Mesendoderm (in vitro differentiated cells): ENCODE measurements at regions not wholly inside any gene's neighbourhood (a gene's known extent, or its start where the extent isn't known, plus 50 kb on each side); places are given as distances from the start of the nearest gene placed in this dataset.

Experiments used
- DNase-seq: peaks from one replicate; pipeline ENCODE4 v3.0.0; 2013
- H2AK5ac ChIP-seq: 2 replicates; pipeline ENCODE4 v1.6.1; 2013; ENCODE audit warnings: low read length, inconsistent platforms
- H2BK120ac ChIP-seq: 2 replicates; pipeline ENCODE4 v1.6.1; 2013; ENCODE audit warnings: low read depth, mild to moderate bottlenecking, low read length, moderate library complexity, mixed read lengths
- H2BK15ac ChIP-seq: replicated peaks from 2 replicates; pipeline ENCODE4 v1.6.1; 2013; ENCODE audit warnings: low read depth, mild to moderate bottlenecking, moderate library complexity
- H2BK5ac ChIP-seq: 2 replicates; pipeline ENCODE4 v1.6.1; 2013; ENCODE audit warnings: low read length, inconsistent platforms
- H3K18ac ChIP-seq: 2 replicates; pipeline ENCODE4 v1.6.1; 2013; ENCODE audit warnings: mild to moderate bottlenecking, low read length, mixed read lengths
- H3K23ac ChIP-seq: one replicate; pipeline ENCODE4 v1.6.1; 2013; ENCODE audit warnings: low read length
- H3K27ac ChIP-seq: 2 replicates; pipeline ENCODE4 v1.5.1; 2013; ENCODE audit warnings: low read depth, mild to moderate bottlenecking, inconsistent platforms, low read length, moderate library complexity
- H3K27me3 ChIP-seq: 2 replicates; pipeline ENCODE4 v1.6.1; 2013; ENCODE audit warnings: low read length, control low read depth, mild to moderate bottlenecking, inconsistent platforms; ENCODE audit not compliant: insufficient read depth, poor library complexity
- H3K36me3 ChIP-seq: 2 replicates; pipeline ENCODE4 v1.6.1; 2013; ENCODE audit warnings: low read length, inconsistent platforms; ENCODE audit not compliant: control insufficient read depth, insufficient read depth
- H3K4ac ChIP-seq: one replicate; pipeline ENCODE4 v1.6.1; 2013; ENCODE audit warnings: low read depth, mild to moderate bottlenecking, low read length, moderate library complexity
- H3K4me1 ChIP-seq: 2 replicates; pipeline ENCODE4 v1.6.1; 2013; ENCODE audit warnings: low read depth, low read length, inconsistent platforms; ENCODE audit not compliant: control insufficient read depth
- H3K4me2 ChIP-seq: 2 replicates; pipeline ENCODE4 v1.6.1; 2013; ENCODE audit warnings: low read length
- H3K4me3 ChIP-seq: 2 replicates; pipeline ENCODE4 v1.5.1; 2013; ENCODE audit warnings: mild to moderate bottlenecking, low read length
- H3K56ac ChIP-seq: one replicate; pipeline ENCODE4 v1.6.1; 2013; ENCODE audit warnings: low read length
- H3K79me1 ChIP-seq: 2 replicates; pipeline ENCODE4 v1.6.1; 2013; ENCODE audit warnings: low read length, inconsistent platforms
- H3K79me2 ChIP-seq: 2 replicates; pipeline ENCODE4 v1.6.1; 2013; ENCODE audit warnings: mild to moderate bottlenecking, low read length; ENCODE audit not compliant: control insufficient read depth, insufficient read depth
- H3K9ac ChIP-seq: 2 replicates; pipeline ENCODE4 v1.6.1; 2013; ENCODE audit warnings: low read length, inconsistent platforms
- H4K5ac ChIP-seq: one replicate; pipeline ENCODE4 v1.6.1; 2013; ENCODE audit warnings: low read length
- H4K8ac ChIP-seq: one replicate; pipeline ENCODE4 v1.6.1; 2013; ENCODE audit warnings: low read depth, mild to moderate bottlenecking, control low read depth, low read length, moderate library complexity
- WGBS: extraction: QIAGEN DNeasy Blood & Tissue Kit; methylation state at CpG from one replicate; pipeline ENCODE4 v1.1.7; 2013; ENCODE audit warnings: low lambda C conversion rate, missing lambda C conversion rate; ENCODE audit not compliant: insufficient coverage; ENCODE audit errors: extremely low coverage; 5-methylcytosine and 5-hydroxymethylcytosine counted together

DNA sequence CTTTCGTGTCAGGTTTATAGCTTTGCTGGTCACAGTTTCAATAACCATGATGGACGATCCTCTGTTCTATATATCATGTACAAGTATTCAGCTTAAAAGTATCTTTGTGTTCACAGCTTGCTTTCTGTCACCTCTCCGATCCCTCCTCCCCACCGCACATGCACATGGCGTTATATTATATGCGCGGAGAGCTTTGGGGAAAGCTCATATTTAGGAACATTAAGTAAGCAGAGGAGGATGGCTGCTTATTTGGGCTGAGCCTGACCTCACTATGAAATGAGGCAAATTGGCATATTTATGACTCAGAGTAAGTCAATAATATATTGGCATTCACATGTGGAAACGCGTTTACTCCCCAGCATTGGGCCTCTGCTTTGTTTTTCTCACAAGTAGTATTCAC, 360.5 kb downstream of the HLX start:
- Histone ChIP-seq H2BK5ac (no peak overlapping the region), H3K27ac (no peak overlapping the region), H3K4me1 (no peaks in the 10 kb centered on the region), H3K18ac (no peak overlapping the region), H2BK15ac (no peak overlapping the region), H3K4ac (no peak overlapping the region), H3K23ac (no peak overlapping the region), H3K9ac (no peak overlapping the region), H3K4me2 (no peak overlapping the region), H2BK120ac (no peak overlapping the region), H3K56ac (no peak overlapping the region), H3K27me3 (no peaks in the 10 kb centered on the region), H3K36me3 (no peaks in the 10 kb centered on the region), H4K5ac (no peak overlapping the region), H2AK5ac (no peak overlapping the region), H3K79me1 (no peaks in the 10 kb centered on the region), H3K79me2 (no peaks in the 10 kb centered on the region), H4K8ac (no peak overlapping the region), H3K4me3 (no peak overlapping the region)
- no CpG with 5 or more reads among the region's 9 CpGs for WGBS
- DNase-seq, result no peak

GRCh38 chr1:221240690-221241089, 361.4 kb downstream of the HLX start:
- H3K27ac ChIP-seq, result no peak overlapping the region
- no peak for DNase-seq
- no peak overlapping the region for H3K4ac ChIP-seq
- no CpG with 5 or more reads among the region's 1 CpG for WGBS
- no peak overlapping the region for H2BK120ac ChIP-seq
- H3K4me3 ChIP-seq, result no peak overlapping the region
- H3K4me2 ChIP-seq, result no peak overlapping the region
- no peak overlapping the region for H4K5ac ChIP-seq
- H3K36me3 ChIP-seq, result no peaks in the 10 kb centered on the region
- no peaks in the 10 kb centered on the region for H3K79me2 ChIP-seq
- no peak overlapping the region for H3K9ac ChIP-seq
- H3K56ac ChIP-seq, result no peak overlapping the region
- H3K23ac ChIP-seq, result no peak overlapping the region
- H3K27me3 ChIP-seq, result no peaks in the 10 kb centered on the region
- H3K4me1 ChIP-seq, result no peaks in the 10 kb centered on the region
- no peak overlapping the region for H2BK15ac ChIP-seq
- no peak overlapping the region for H2AK5ac ChIP-seq
- H3K79me1 ChIP-seq, result no peaks in the 10 kb centered on the region
- H4K8ac ChIP-seq, result no peak overlapping the region
- H3K18ac ChIP-seq, result no peak overlapping the region
- H2BK5ac ChIP-seq, result no peak overlapping the region

- Histone ChIP-seq H3K4ac (no peak overlapping the region), H3K79me2 (no peaks in the 10 kb centered on the region), H2AK5ac (no peak overlapping the region), H3K23ac (no peak overlapping the region), H4K5ac (no peak overlapping the region), H3K27me3 (no peaks in the 10 kb centered on the region), H3K18ac (no peak overlapping the region), H3K4me2 (no peak overlapping the region), H2BK15ac (no peak overlapping the region), H3K4me3 (no peak overlapping the region), H3K9ac (no peak overlapping the region), H3K56ac (no peak overlapping the region), H2BK5ac (no peak overlapping the region), H2BK120ac (no peak overlapping the region), H3K79me1 (no peaks in the 10 kb centered on the region), H3K27ac (no peak overlapping the region), H3K4me1 (no peaks in the 10 kb centered on the region), H4K8ac (no peak overlapping the region), H3K36me3 (no peaks in the 10 kb centered on the region)
- WGBS, result no CpG with 5 or more reads among the region's 1 CpG
- DNase-seq, result no peak
Measured at GRCh38 chr1:221241157-221241556, 361.9 kb downstream of the HLX start.

GRCh38 chr1:221241592-221241991, 362.3 kb downstream of the HLX start:
- no peak overlapping the region for H2BK15ac ChIP-seq
- WGBS, result no CpG with 5 or more reads among the region's 2 CpGs

GRCh38 chr1:221246067-221246466, 366.8 kb downstream of the HLX start:
- H3K27ac ChIP-seq, result no peak overlapping the region
- H3K4me3 ChIP-seq, result no peak overlapping the region
- no peak overlapping the region for H4K8ac ChIP-seq
- no peaks in the 10 kb centered on the region for H3K4me1 ChIP-seq
- DNase-seq, result no peak
- no peaks in the 10 kb centered on the region for H3K36me3 ChIP-seq
- no peak overlapping the region for H2BK5ac ChIP-seq
- H2BK120ac ChIP-seq, result no peak overlapping the region
- no peak overlapping the region for H3K18ac ChIP-seq
- H3K27me3 ChIP-seq, result no peaks in the 10 kb centered on the region
- H2BK15ac ChIP-seq, result no peak overlapping the region
- no peak overlapping the region for H2AK5ac ChIP-seq
- H3K79me1 ChIP-seq, result no peaks in the 10 kb centered on the region
- no peaks in the 10 kb centered on the region for H3K79me2 ChIP-seq
- no peak overlapping the region for H3K9ac ChIP-seq
- H3K4me2 ChIP-seq, result no peak overlapping the region
- WGBS, result no CpG with 5 or more reads among the region's 2 CpGs
- no peak overlapping the region for H3K23ac ChIP-seq
- no peak overlapping the region for H3K4ac ChIP-seq
- no peak overlapping the region for H3K56ac ChIP-seq
- no peak overlapping the region for H4K5ac ChIP-seq

More at GRCh38 chr1:221241592-221241991, 362.3 kb downstream of the HLX start:
- H2AK5ac ChIP-seq, result no peak overlapping the region
- no peak overlapping the region for H4K8ac ChIP-seq
- no peaks in the 10 kb centered on the region for H3K27me3 ChIP-seq
- no peak overlapping the region for H3K4me2 ChIP-seq
- H3K79me1 ChIP-seq, result no peaks in the 10 kb centered on the region
- H3K9ac ChIP-seq, result no peak overlapping the region
- no peak overlapping the region for H3K23ac ChIP-seq
- H3K4me3 ChIP-seq, result no peak overlapping the region
- H2BK120ac ChIP-seq, result no peak overlapping the region
- no peak overlapping the region for H3K27ac ChIP-seq
- no peak for DNase-seq
- H3K18ac ChIP-seq, result no peak overlapping the region
- no peaks in the 10 kb centered on the region for H3K79me2 ChIP-seq
- H3K56ac ChIP-seq, result no peak overlapping the region
- no peak overlapping the region for H3K4ac ChIP-seq
- no peaks in the 10 kb centered on the region for H3K36me3 ChIP-seq
- no peak overlapping the region for H4K5ac ChIP-seq
- no peak overlapping the region for H2BK5ac ChIP-seq
- H3K4me1 ChIP-seq, result no peaks in the 10 kb centered on the region

DNA sequence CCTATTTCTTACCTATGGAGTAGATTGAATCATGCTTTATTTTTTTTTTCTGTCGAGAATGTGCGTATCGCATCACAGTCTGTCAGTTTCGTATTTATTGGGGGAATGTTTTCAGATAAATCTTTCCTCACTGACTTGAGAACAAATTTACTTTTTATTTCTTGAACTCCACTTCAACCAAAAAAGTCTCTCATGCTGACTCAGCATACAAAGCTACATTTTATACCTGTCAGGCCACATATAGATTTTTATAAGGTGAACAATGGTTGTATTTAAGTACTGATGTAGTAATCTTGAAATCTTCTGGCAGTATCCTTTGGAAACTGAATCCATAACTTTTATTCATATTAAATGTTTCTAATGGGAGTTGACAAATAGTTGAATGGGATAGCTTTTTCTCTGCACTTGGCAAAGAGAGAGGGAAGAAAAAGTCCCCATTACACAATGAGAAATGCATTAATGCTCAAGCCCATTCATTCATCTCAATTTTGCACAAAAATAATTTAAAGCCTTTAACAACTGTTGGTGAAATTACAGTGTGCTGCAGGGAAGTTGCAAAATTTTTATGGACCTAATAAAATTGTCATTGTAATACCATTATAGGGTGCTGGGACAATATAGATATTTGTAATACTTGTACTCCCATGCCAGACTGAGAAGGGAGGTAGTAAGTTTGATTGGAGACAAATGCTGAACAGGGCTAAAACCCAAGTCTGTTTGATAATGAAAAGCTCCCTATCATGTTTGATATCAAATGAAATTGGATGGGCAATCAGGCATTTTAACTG, 367.6 kb downstream of the HLX start:
- H3K27me3 ChIP-seq, result no peaks in the 10 kb centered on the region
- no peak overlapping the region for H2BK120ac ChIP-seq
- no peak overlapping the region for H3K23ac ChIP-seq
- H3K79me1 ChIP-seq, result no peaks in the 10 kb centered on the region
- H3K4me1 ChIP-seq, result no peaks in the 10 kb centered on the region
- no peak for DNase-seq
- H2BK5ac ChIP-seq, result no peak overlapping the region
- H3K4me2 ChIP-seq, result no peak overlapping the region
- WGBS, result no CpG with 5 or more reads among the region's 4 CpGs
- no peak overlapping the region for H3K9ac ChIP-seq
- no peak overlapping the region for H3K27ac ChIP-seq
- H3K56ac ChIP-seq, result no peak overlapping the region
- no peaks in the 10 kb centered on the region for H3K36me3 ChIP-seq
- H4K8ac ChIP-seq, result no peak overlapping the region
- no peak overlapping the region for H2AK5ac ChIP-seq
- no peak overlapping the region for H3K4me3 ChIP-seq
- no peak overlapping the region for H4K5ac ChIP-seq
- no peak overlapping the region for H3K4ac ChIP-seq
- H3K79me2 ChIP-seq, result no peaks in the 10 kb centered on the region
- H3K18ac ChIP-seq, result no peak overlapping the region
- H2BK15ac ChIP-seq, result no peak overlapping the region
